SK-N-SH (cell line): ENCODE measurements at regions not wholly inside any gene's neighbourhood (a gene's known extent, or its start where the extent isn't known, plus 50 kb on each side); places are given as distances from the start of the nearest gene placed in this dataset.

Source experiments
- CTCF ChIA-PET: fragments of 300-600, 350-600 bp; formaldehyde crosslinking; extraction: SDS; loops from one replicate; lab custom pipeline; 2021; lab: Yijun Ruan, JAX
- POLR2A ChIA-PET: fragments of 350-600 bp; sonication (Branson Sonifier 250); formaldehyde crosslinking; extraction: SDS; loops from one replicate; lab custom pipeline; 2020; ENCODE audit warnings: antibody characterized with exemption, inconsistent platforms; lab: Yijun Ruan, JAX
- DNase-seq: peaks from one replicate; pipeline ENCODE4 v3.0.0; 2012
- H2AFZ ChIP-seq: fragments of 200-600 bp; sonication (generic); 2 replicates; pipeline ENCODE4 v1.8.1; 2016; ENCODE audit warnings: antibody characterized with exemption, mild to moderate bottlenecking, low read depth
- H3F3A ChIP-seq: fragments of 200-600 bp; sonication (generic); replicated peaks from 2 replicates; pipeline ENCODE3; 2016; ENCODE audit warnings: antibody characterized with exemption, mild to moderate bottlenecking; ENCODE audit not compliant: insufficient read depth
- H3K27ac ChIP-seq, 2 experiments: fragments of 200-500 bp in 1 of 2; fragments of 200-600 bp in 1 of 2; sonication (Bioruptor generic) in 1 of 2; sonication (generic), shearing (Covaris generic) in 1 of 2; 2 replicates each; pipeline versions ENCODE4 v1.5.1 to v1.6.1; 2014 to 2016; ENCODE audit warnings: low read depth in 2 of 2, inconsistent platforms in 1 of 2, low read length in 1 of 2, mild to moderate bottlenecking in 1 of 2, mixed read lengths in 1 of 2
- H3K27me3 ChIP-seq: fragments of 200-600 bp; sonication (generic), shearing (Covaris generic); 2 replicates; pipeline ENCODE4 v1.6.1; 2016; ENCODE audit warnings: mixed run types; ENCODE audit not compliant: insufficient read depth
- H3K36me3 ChIP-seq, 2 experiments: fragments of 200-500 bp in 1 of 2; fragments of 200-600 bp in 1 of 2; sonication (Bioruptor generic) in 1 of 2; sonication (generic) in 1 of 2; replicated peaks in 1 of 2; 2 replicates each; pipeline versions ENCODE3 to v1.5.1; 2014 to 2016; ENCODE audit warnings: low read length in 1 of 2, mild to moderate bottlenecking in 1 of 2; ENCODE audit not compliant: insufficient read depth in 2 of 2, control insufficient read depth in 1 of 2
- H3K4me1 ChIP-seq, 2 experiments: fragments of 200-500 bp in 1 of 2; fragments of 200-600 bp in 1 of 2; sonication (Bioruptor generic) in 1 of 2; sonication (generic), shearing (Covaris generic) in 1 of 2; 2 replicates each; pipeline versions ENCODE4 v1.5.1 to v1.6.1; 2014 to 2016; ENCODE audit warnings: low read depth in 1 of 2, low read length in 1 of 2, mixed run types in 1 of 2; ENCODE audit not compliant: insufficient read depth in 2 of 2, control insufficient read depth in 1 of 2
- H3K4me2 ChIP-seq: fragments of 200-600 bp; sonication (generic), shearing (Covaris generic); 2 replicates; pipeline ENCODE4 v1.6.1; 2017; ENCODE audit warnings: mixed run types
- H3K4me3 ChIP-seq, 2 experiments: fragments of 200-500 bp in 1 of 2; fragments of 200-600 bp in 1 of 2; sonication (Bioruptor generic) in 1 of 2; sonication (generic), shearing (Covaris generic) in 1 of 2; 2 replicates each; pipeline versions ENCODE4 v1.5.1 to v1.8.1; 2014 to 2016; ENCODE audit warnings: low read depth in 2 of 2, inconsistent platforms in 1 of 2, low read length in 1 of 2, mild to moderate bottlenecking in 1 of 2, mixed read lengths in 1 of 2, moderate library complexity in 1 of 2
- H3K79me2 ChIP-seq: fragments of 200-600 bp; sonication (generic); 2 replicates; pipeline ENCODE4 v1.8.1; 2017; ENCODE audit warnings: mild to moderate bottlenecking; ENCODE audit not compliant: insufficient read depth
- H3K9ac ChIP-seq: fragments of 200-600 bp; sonication (generic); 2 replicates; pipeline ENCODE4 v1.6.1; 2017; ENCODE audit warnings: mixed run types
- H3K9me2 ChIP-seq: fragments of 200-600 bp; sonication (generic); 2 replicates; pipeline ENCODE4 v1.6.1; 2017; ENCODE audit warnings: mixed run types
- H3K9me3 ChIP-seq: fragments of 200-600 bp; sonication (generic); 2 replicates; pipeline ENCODE4 v1.6.1; 2017; ENCODE audit warnings: mixed run types, mild to moderate bottlenecking, moderate library complexity
- H4K20me1 ChIP-seq: fragments of 200-600 bp; sonication (generic); 2 replicates; pipeline ENCODE4 v1.6.1; 2017; ENCODE audit warnings: mild to moderate bottlenecking, mixed run types; ENCODE audit not compliant: insufficient read depth
- CHD2 ChIP-seq: fragments of 150-350 bp; IDR thresholded peaks from 2 replicates; pipeline ENCODE4 v1.6.1; 2018; ENCODE audit warnings: low read length; ENCODE audit not compliant: partially characterized antibody
- CTCF ChIP-seq: fragments of 200-600 bp; sonication (generic); IDR thresholded peaks from 2 replicates; pipeline ENCODE4 v1.6.1; 2017; ENCODE audit warnings: antibody characterized with exemption, mild to moderate bottlenecking, moderate library complexity
- ELF1 ChIP-seq: IDR thresholded peaks from 2 replicates; pipeline ENCODE4 v1.4.0; 2012
- GABPA ChIP-seq: IDR thresholded peaks from 2 replicates; pipeline ENCODE4 v1.4.0; 2012; ENCODE audit warnings: low read depth, mild to moderate bottlenecking
- JUND ChIP-seq: IDR thresholded peaks from 2 replicates; pipeline ENCODE4 v1.4.0; 2012
- MEF2A ChIP-seq: IDR thresholded peaks from 2 replicates; pipeline ENCODE4 v1.4.0; 2012; ENCODE audit warnings: low read depth, borderline replicate concordance
- PBX3 ChIP-seq: IDR thresholded peaks from 2 replicates; pipeline ENCODE4; 2012
- RCOR1 ChIP-seq: fragments of 150-350 bp; IDR thresholded peaks from 2 replicates; pipeline ENCODE4 v1.6.1; 2017; ENCODE audit warnings: antibody characterized with exemption, low read length
- REST ChIP-seq: IDR thresholded peaks from 2 replicates; pipeline ENCODE4 v1.6.1; 2012; ENCODE audit warnings: mild to moderate bottlenecking, low read depth, low read length, moderate library complexity
- RFX5 ChIP-seq: IDR thresholded peaks from 2 replicates; pipeline ENCODE4 v1.6.1; 2012; ENCODE audit warnings: mild to moderate bottlenecking, improper control_type of control experiment, low read length
- TAF1 ChIP-seq: IDR thresholded peaks from 2 replicates; pipeline ENCODE4 v1.6.1; 2012; ENCODE audit warnings: low read depth, mild to moderate bottlenecking, low read length, moderate library complexity, borderline replicate concordance
- USF1 ChIP-seq: IDR thresholded peaks from 2 replicates; pipeline ENCODE4 v1.4.0; 2012; ENCODE audit warnings: low read depth, borderline replicate concordance
- WGBS: methylation state at CpG from one replicate; pipeline ENCODE4 v1.1.6; 2017; ENCODE audit warnings: low lambda C conversion rate; 5-methylcytosine and 5-hydroxymethylcytosine counted together

- TF ChIP-seq REST (no peak), GABPA (no peak), CTCF (no peak), CHD2 (no peak), TAF1 (no peak), RFX5 (no peak)
Measured at GRCh38 chr7:69020536-69020935, 577.7 kb upstream of the AUTS2 start (continued).

- POLR2A ChIA-PET, result no interaction called here
- H3K9me3 ChIP-seq, result no peaks in the 10 kb centered on the region
- no peaks in the 10 kb centered on the region for H3K79me2 ChIP-seq
- no peaks in the 10 kb centered on the region for H3K36me3 ChIP-seq
- no peaks in the 10 kb centered on the region for H4K20me1 ChIP-seq
- H2AFZ ChIP-seq, result no peak overlapping the region
- no peaks in the 10 kb centered on the region for H3K9me2 ChIP-seq
- no peak overlapping the region for H3K4me2 ChIP-seq
- CTCF ChIA-PET, result interaction anchor here (1.4 kb wide), 1 partner anchor 9 kb away, joined by 3 read pairs; no protein-coding TSS in a partner anchor
- no peak overlapping the region for H3K27ac ChIP-seq
- TF ChIP-seq RCOR1 (no peak), PBX3 (no peak), ELF1 (no peak), MEF2A (no peak), JUND (no peak), USF1 (no peak), CHD2 (no peak)
- no peak overlapping the region for H3K4me3 ChIP-seq
- no peak for DNase-seq
- H3F3A ChIP-seq, result no peaks in the 10 kb centered on the region
- 27% methylated on average over 5 of the region's 5 CpGs for WGBS
- H3K4me1 ChIP-seq, result no peaks in the 10 kb centered on the region
- H3K27me3 ChIP-seq, result no peaks in the 10 kb centered on the region
- H3K9ac ChIP-seq, result no peak overlapping the region
Measured at GRCh38 chr7:69025249-69025648, 573.0 kb upstream of the AUTS2 start.
